GM23338 (cell line): ENCODE measurements at regions not wholly inside any gene's neighbourhood (a gene's known extent, or its start where the extent isn't known, plus 50 kb on each side); places are given as distances from the start of the nearest gene placed in this dataset.

Source experiments
- ATAC-seq: fragments of 200-7000 bp; cut with Tn5 transposase; 3 replicates; pipeline ENCODE4 v1.9.1; 2020
- DNase-seq: peaks from one replicate; pipeline ENCODE4 v3.0.0-alpha.2; 2015; ENCODE audit warnings: low spot score
- H2AFZ ChIP-seq: fragments of 200-600 bp; sonication (generic); 2 replicates; pipeline ENCODE4 v1.8.0; 2016; ENCODE audit warnings: antibody characterized with exemption, mild to moderate bottlenecking, moderate library complexity
- H3F3A ChIP-seq: fragments of 200-600 bp; sonication (generic); replicated peaks from 2 replicates; pipeline ENCODE4 v1.8.0; 2017; ENCODE audit warnings: antibody characterized with exemption, mixed run types, low read depth
- H3K27ac ChIP-seq: fragments of 200-600 bp; sonication (generic); 2 replicates; pipeline ENCODE4 v1.6.1; 2016; ENCODE audit warnings: low read depth
- H3K27me3 ChIP-seq: fragments of 200-600 bp; sonication (generic); 2 replicates; pipeline ENCODE4 v1.8.0; 2016; ENCODE audit warnings: mild to moderate bottlenecking, mixed run types, moderate library complexity; ENCODE audit not compliant: insufficient read depth
- H3K36me3 ChIP-seq: fragments of 200-600 bp; sonication (generic); 2 replicates; pipeline ENCODE4 v1.8.0; 2016; ENCODE audit warnings: mild to moderate bottlenecking; ENCODE audit not compliant: insufficient read depth
- H3K4me1 ChIP-seq: fragments of 200-600 bp; sonication (generic); 2 replicates; pipeline ENCODE4 v1.8.0; 2016; ENCODE audit warnings: mild to moderate bottlenecking, moderate library complexity; ENCODE audit not compliant: insufficient read depth
- H3K4me2 ChIP-seq: fragments of 200-600 bp; sonication (generic); 2 replicates; pipeline ENCODE4 v1.7.1; 2017; ENCODE audit warnings: mixed run types
- H3K4me3 ChIP-seq: fragments of 200-600 bp; sonication (generic); 2 replicates; pipeline ENCODE4 v1.6.1; 2016; ENCODE audit warnings: mixed run types
- H3K79me2 ChIP-seq: fragments of 200-600 bp; sonication (generic); replicated peaks from 2 replicates; pipeline ENCODE4 v1.8.0; 2017; ENCODE audit warnings: mild to moderate bottlenecking; ENCODE audit not compliant: insufficient read depth
- H3K9me2 ChIP-seq: fragments of 200-600 bp; sonication (generic); 2 replicates; pipeline ENCODE4 v1.8.0; 2017; ENCODE audit not compliant: insufficient read depth
- H4K20me1 ChIP-seq: fragments of 200-600 bp; sonication (generic); replicated peaks from 2 replicates; pipeline ENCODE4 v1.8.0; 2017; ENCODE audit warnings: mild to moderate bottlenecking; ENCODE audit not compliant: insufficient read depth
- H3K27ac Mint-ChIP-seq: 2 replicates; pipeline ENCODE4 v1.8.0; 2020; ENCODE audit warnings: inconsistent platforms, mild to moderate bottlenecking, moderate library complexity, mixed read lengths
- H3K27me3 Mint-ChIP-seq: 3 replicates; pipeline ENCODE4 v1.8.0; 2022; ENCODE audit warnings: low read depth, mild to moderate bottlenecking, moderate library complexity, mixed read lengths, inconsistent platforms; ENCODE audit not compliant: insufficient read depth, poor library complexity
- H3K36me3 Mint-ChIP-seq: 3 replicates; pipeline ENCODE4 v1.8.0; 2021; ENCODE audit warnings: low read depth, mild to moderate bottlenecking, inconsistent platforms, moderate library complexity, mixed read lengths
- H3K4me1 Mint-ChIP-seq: 3 replicates; pipeline ENCODE4 v1.8.0; 2020; ENCODE audit warnings: mild to moderate bottlenecking, inconsistent platforms, mixed read lengths
- H3K4me3 Mint-ChIP-seq: 3 replicates; pipeline ENCODE4 v1.8.0; 2021; ENCODE audit warnings: moderate library complexity, mild to moderate bottlenecking, inconsistent platforms, mixed read lengths
- H3K9me3 Mint-ChIP-seq: 3 replicates; pipeline ENCODE4 v1.8.0; 2020; ENCODE audit warnings: moderate library complexity, mild to moderate bottlenecking, inconsistent platforms, mixed read lengths
- CREB1 ChIP-seq: fragments of 250-450 bp; sonication (Bioruptor Pico); IDR thresholded peaks from 2 replicates; pipeline ENCODE4 v1.5.0; 2020; ENCODE audit warnings: low read depth, mild to moderate bottlenecking, moderate library complexity
- CTCF ChIP-seq, 2 experiments: fragments of 200-600 bp in 1 of 2; sonication (generic) in 1 of 2; conservative IDR thresholded peaks; 2 replicates each; pipeline versions ENCODE4 v1.5.1 to v1.6.1; 2016 to 2017; ENCODE audit warnings: antibody characterized with exemption in 2 of 2, low read depth in 2 of 2, mild to moderate bottlenecking in 2 of 2, moderate library complexity in 1 of 2
- ETS1 ChIP-seq: IDR thresholded peaks from 2 replicates; pipeline ENCODE4 v1.6.1; 2016; ENCODE audit warnings: antibody characterized with exemption
- EZH2 ChIP-seq: fragments of 200-600 bp; sonication (generic); IDR thresholded peaks from one replicate; pipeline ENCODE4 v1.8.0; 2017; ENCODE audit warnings: antibody characterized with exemption, mild to moderate bottlenecking, low read depth; ENCODE audit not compliant: unreplicated experiment
- EZH2phosphoT487 ChIP-seq: fragments of 200-600 bp; sonication (generic); IDR thresholded peaks from one replicate; pipeline ENCODE4 v1.8.1; 2018; ENCODE audit warnings: antibody characterized with exemption; ENCODE audit not compliant: unreplicated experiment
- JUNB ChIP-seq: IDR thresholded peaks from one replicate; pipeline ENCODE4 v1.6.1; 2016; ENCODE audit warnings: antibody characterized with exemption; ENCODE audit not compliant: unreplicated experiment
- NANOG ChIP-seq: IDR thresholded peaks from 2 replicates; pipeline ENCODE4 v1.6.1; 2016; ENCODE audit warnings: antibody characterized with exemption, borderline replicate concordance
- POLR2AphosphoS5 ChIP-seq: IDR thresholded peaks from 2 replicates; pipeline ENCODE4 v1.6.1; 2016; ENCODE audit warnings: antibody characterized with exemption, low read depth
- REST ChIP-seq: IDR thresholded peaks from one replicate; pipeline ENCODE4 v1.6.1; 2018; ENCODE audit warnings: antibody characterized with exemption; ENCODE audit not compliant: unreplicated experiment
- ZNF114 ChIP-seq: fragments of 250-450 bp; sonication (Bioruptor Pico); IDR thresholded peaks from 2 replicates; pipeline ENCODE4 v1.5.0; 2020; ENCODE audit warnings: mild to moderate bottlenecking, moderate library complexity
- ZNF331 ChIP-seq: fragments of 250-450 bp; sonication (Bioruptor Pico); IDR thresholded peaks from 2 replicates; pipeline ENCODE4 v1.5.0; 2020; ENCODE audit warnings: low read depth, mild to moderate bottlenecking, moderate library complexity
- ZNF462 ChIP-seq: fragments of 250-450 bp; sonication (Bioruptor Pico); IDR thresholded peaks from 2 replicates; pipeline ENCODE4 v1.5.0; 2020; ENCODE audit warnings: mild to moderate bottlenecking, moderate library complexity

GRCh38 chr10:128484041-128484440, 357.8 kb upstream of the MKI67 start:
- no peak overlapping the region for H3K4me3 ChIP-seq
- H3K9me3 Mint-ChIP-seq: peaks cover 2% of the 10 kb centered on the region; the same call in 1 of the 3 replicates
- no peaks in the 10 kb centered on the region; the same call in 1 of the 2 replicates for H3K4me1 ChIP-seq
- H3K27me3 ChIP-seq: no peaks in the 10 kb centered on the region
- H4K20me1 ChIP-seq: no peaks in the 10 kb centered on the region
- DNase-seq (no peak), ATAC-seq (no peak)
- H3K4me3 Mint-ChIP-seq: no peak overlapping the region
- H3K27ac ChIP-seq: no peak overlapping the region
- no peaks in the 10 kb centered on the region for H3K36me3 Mint-ChIP-seq
- H3K4me2 ChIP-seq: no peak overlapping the region
- H3K79me2 ChIP-seq: no peaks in the 10 kb centered on the region
- peaks cover 11% of the 10 kb centered on the region for H3K27me3 Mint-ChIP-seq
- H3K36me3 ChIP-seq: no peaks in the 10 kb centered on the region
- no peaks in the 10 kb centered on the region; the same call in 1 of the 2 replicates for H3K9me2 ChIP-seq
- peaks cover 27% of the 10 kb centered on the region for H3K4me1 Mint-ChIP-seq
- no peak for TF ChIP-seq JUNB
- TF ChIP-seq CREB1: no peak
- TF ChIP-seq EZH2: no peak
- no peak for TF ChIP-seq NANOG
- TF ChIP-seq ETS1: no peak
- TF ChIP-seq ZNF114 (CRISPR knock-in tag): no peak
- TF ChIP-seq ZNF331 (CRISPR knock-in tag): no peak
- TF ChIP-seq REST: no peak
- TF ChIP-seq EZH2phosphoT487: no peak
- no peak for TF ChIP-seq POLR2AphosphoS5
- TF ChIP-seq ZNF462 (CRISPR knock-in tag): no peak
- TF ChIP-seq CTCF (conservative IDR thresholded peaks at IDR 0.05; ENCODE audit: low read depth in 2 of 2): no peak
- no peak overlapping the region for H3K27ac Mint-ChIP-seq
- H2AFZ ChIP-seq: no peak overlapping the region
- H3F3A ChIP-seq: no peaks in the 10 kb centered on the region
